ENCODE measurements at regions not wholly inside any gene's neighbourhood (a gene's known extent, or its start where the extent isn't known, plus 50 kb on each side); places are given as distances from the start of the nearest gene placed in this dataset.
"Not testable (repeated sequence)": the region's sequence is repeated elsewhere in the genome, so short reads cannot be mapped to it uniquely, and the experiment has no call there.

DNA sequence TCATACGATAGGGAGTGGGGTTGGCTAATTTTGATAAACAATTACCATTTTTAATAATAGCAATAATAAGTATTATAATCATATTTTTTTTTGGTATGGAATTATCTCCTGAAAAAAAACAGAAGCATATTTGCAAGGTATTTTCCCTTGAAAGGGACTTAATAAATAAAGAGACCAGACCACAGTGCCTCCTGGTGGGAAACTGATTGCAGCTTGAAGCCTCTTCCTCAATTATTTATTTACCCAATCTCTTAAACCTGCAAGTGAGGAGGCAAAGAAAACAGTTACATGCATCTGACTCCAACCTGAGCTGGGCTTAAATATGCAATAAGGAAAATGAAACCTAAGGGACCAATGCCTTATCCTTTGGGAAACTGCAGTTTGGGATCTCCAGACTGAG, 388.1 kb upstream of the ACO1 start:
- DNase-seq (ENCODE audit: low spot score) = no peak

GRCh38 chr9:32004431-32005076, 379.9 kb upstream of the ACO1 start:
- no peak for DNase-seq (ENCODE audit: low spot score)

DNA sequence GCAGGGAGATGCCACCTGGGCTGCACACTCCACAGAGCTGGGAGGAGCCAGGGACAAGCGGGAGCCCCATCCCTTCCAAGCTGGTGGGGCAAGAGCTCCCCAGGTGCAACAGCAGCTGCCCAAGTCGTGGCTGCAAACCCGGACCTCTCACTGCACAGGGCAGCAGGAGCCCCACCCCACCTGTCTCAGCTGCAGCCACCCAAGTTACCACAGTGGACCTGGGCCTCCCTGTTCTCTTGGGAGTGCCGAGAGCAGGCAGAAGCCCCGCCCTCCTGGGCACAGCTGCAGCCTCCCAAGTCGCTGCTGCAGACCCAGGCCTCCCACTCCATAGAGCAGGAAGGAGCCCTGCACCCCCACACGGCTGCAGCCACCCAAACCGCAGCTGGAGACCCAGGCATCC, 374.1 kb upstream of the ACO1 start:
- DNase-seq (ENCODE audit: low spot score) = no peak

- no peak for DNase-seq (ENCODE audit: low spot score)
Measured at GRCh38 chr9:32011049-32011448, 373.4 kb upstream of the ACO1 start.

- DNase-seq (ENCODE audit: low spot score) = no peak
Measured at GRCh38 chr9:32015795-32016194, 368.6 kb upstream of the ACO1 start.

- DNase-seq (ENCODE audit: low spot score) = no peak
Measured at GRCh38 chr9:32045513-32045912, 338.9 kb upstream of the ACO1 start.

- DNase-seq (ENCODE audit: low spot score) = no peak
Measured at GRCh38 chr9:32067261-32067660, 317.2 kb upstream of the ACO1 start.

GRCh38 chr9:32069169-32069813, 315.2 kb upstream of the ACO1 start:
- no peak for DNase-seq (ENCODE audit: low spot score)

GRCh38 chr9:32069969-32070368, 314.5 kb upstream of the ACO1 start:
- no peak for DNase-seq (ENCODE audit: low spot score)

GRCh38 chr9:32072570-32072969, 311.9 kb upstream of the ACO1 start:
- DNase-seq (ENCODE audit: low spot score) = no peak

DNA sequence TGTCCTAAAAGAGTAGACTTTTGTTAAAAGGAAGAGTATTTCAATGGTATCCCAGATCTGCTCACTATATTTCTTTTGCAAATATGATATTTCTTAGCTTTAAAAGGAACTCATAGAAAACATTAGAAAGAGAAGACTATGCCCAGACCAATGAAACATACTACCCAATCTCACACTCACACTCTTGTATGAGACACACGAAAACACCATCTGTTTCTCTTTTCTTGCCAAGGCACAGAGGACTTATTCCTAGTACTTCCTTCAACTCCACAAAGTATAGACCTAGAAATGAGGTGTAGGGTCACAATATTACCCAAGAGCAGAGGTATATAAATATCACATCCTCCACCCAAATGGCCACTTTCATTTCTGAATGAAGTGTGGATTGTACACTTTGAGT, 292.4 kb upstream of the ACO1 start:
- DNase-seq (ENCODE audit: low spot score) = no peak

DNA sequence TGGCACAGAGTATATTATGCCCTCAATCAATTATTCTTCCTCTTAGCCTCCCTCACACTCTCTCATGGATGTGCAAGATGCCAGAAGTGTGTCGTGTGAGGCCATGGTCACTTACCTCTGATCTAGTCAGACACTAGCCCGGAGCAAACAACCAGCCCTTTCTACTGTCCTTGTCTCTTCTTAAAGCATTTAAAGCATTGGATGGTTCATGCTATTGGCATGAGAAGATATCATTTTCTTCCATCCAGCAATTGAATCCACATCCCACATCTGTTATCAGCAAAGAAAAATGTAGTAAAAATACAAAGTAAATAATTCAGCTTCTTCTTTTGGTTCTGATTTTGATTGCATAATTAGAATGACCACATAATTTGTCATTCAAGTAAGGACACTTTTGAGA, 267.2 kb upstream of the ACO1 start:
- DNase-seq (ENCODE audit: low spot score) = no peak

DNA sequence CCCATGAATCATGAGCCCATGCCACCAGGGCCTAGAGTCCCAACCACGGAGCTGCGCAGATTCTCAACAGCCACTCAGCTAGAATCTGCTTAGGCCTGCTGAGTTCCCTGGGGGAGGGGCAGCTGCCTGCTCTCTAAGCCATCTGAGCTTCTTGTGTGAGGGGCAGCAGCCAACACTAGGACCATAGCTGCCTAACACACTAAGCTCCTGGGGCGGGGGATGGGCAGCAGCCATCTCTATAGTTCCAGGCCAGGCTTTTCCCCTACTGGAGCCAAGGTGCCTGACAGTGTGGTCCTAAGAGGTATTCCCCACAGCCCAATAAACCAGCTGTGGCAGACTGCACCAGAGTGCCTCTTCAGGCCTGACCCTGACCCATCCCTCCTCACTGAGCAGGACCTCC, 255.9 kb upstream of the ACO1 start:
- DNase-seq (ENCODE audit: low spot score) = peak; percentile 58

DNA sequence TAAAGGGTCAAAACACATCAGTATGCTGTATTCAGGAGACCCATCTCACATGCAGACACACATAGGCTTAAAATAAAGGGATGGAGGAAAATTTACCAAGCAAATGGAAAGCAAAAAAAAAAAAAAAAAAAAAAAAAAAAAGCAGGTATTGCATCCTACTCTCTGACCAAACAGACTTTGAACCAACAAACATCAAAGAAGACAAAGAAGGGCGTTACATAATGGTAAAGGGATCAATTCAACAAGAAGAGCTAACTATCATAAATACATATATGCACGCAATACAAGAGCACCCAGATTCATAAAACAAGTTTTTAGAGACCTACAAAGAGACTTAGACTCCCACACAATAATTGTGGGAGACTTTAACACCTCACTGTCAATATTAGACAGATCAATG, 253.7 kb upstream of the ACO1 start:
- DNase-seq (ENCODE audit: low spot score) = not testable (repeated sequence)

DNA sequence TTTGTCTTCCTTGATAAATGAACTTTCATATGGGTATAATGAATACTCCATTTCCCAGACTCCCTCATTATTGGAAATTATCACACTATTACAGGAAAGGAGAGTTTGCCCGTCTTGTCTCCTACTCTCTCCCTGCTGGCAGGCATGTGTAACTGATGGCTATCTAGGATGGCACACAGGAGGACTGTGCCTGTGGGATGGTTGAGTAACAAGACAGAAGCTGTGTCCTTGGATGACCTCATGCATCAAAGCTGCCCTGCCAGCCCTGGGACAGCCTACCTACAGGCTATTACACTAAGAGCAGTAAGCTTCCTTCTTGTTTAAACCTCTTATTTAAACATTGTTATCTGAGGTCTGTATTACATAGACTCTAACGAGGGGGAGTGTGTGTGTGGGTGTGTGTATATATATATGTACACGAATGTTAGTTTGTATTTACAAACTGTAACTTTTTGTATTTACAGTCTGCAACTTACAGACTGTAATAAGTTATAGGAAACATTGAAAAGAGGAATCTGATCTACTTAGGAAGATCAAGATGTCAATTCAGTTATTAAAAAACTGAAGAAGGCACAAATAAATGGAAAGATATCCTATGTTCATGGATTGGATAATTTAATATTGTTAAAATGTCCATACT, 247.6 kb upstream of the ACO1 start:
- DNase-seq (ENCODE audit: low spot score) = no peak

GRCh38 chr9:32142074-32142473, 242.4 kb upstream of the ACO1 start:
- no peak for DNase-seq (ENCODE audit: low spot score)

DNA sequence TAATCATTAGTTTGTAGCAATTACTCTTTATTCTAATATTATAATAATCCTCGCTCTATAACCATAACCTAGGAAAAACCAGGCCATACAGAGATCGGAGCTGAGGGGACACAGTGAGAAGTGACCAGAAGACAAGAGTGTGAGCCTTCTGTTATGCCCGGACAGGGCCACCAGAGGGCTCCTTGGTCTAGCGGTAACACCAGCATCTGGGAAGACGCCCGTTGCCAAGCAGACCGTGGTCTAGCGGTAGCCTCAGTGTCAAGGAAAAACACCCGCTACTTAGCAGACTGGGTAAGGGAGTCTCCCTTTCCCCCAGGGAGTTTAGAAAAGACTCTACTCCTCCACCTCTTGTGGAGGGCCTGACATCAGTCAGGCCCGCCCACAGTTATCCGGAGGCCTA, 235.9 kb upstream of the ACO1 start:
- DNase-seq (ENCODE audit: low spot score) = not testable (repeated sequence)

- no peak for DNase-seq (ENCODE audit: low spot score)
Measured at GRCh38 chr9:32161209-32161608, 223.2 kb upstream of the ACO1 start.

DNA sequence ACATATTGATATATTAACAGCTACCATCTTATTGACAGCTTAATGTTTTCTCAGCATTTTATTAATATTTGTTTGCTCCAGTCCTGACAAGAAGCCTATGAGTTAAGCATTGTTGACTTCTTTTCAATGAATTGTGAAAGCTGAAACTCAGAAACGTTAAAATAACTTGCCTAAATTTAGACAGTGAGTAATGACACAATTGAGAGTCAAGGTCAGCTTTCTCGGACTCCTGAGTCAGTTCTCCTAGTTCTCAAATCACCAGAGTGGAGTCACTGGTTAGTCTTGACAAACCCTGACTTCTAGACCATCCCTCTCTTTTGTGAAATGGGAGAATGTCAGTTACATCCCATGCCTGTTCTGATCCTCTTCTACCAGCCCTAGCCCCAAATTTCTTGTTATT, 222.7 kb upstream of the ACO1 start:
- no peak for DNase-seq (ENCODE audit: low spot score)

DNA sequence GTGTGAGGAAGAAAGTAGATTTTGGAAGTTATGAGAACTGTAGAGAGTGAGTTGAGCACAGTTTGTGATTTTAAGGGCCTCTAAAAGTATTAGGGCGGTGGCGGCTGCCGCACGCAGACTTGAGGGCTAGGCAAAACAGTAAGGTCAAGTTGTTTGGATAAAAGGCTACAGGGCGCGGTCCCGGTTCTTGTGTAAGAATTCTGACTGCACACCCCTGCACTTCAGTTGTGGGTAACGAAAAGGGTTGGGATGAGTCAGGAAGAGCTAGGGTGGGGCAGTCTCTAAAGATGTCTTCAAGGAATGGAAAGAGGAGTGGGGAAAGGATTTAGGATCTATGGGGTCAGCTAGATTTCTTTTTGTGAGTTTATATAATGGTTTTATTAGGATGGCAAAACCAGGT, 218.1 kb upstream of the ACO1 start:
- DNase-seq (ENCODE audit: low spot score) = not testable (repeated sequence)

GRCh38 chr9:32171339-32171738, 213.1 kb upstream of the ACO1 start:
- no peak for DNase-seq (ENCODE audit: low spot score)

DNA sequence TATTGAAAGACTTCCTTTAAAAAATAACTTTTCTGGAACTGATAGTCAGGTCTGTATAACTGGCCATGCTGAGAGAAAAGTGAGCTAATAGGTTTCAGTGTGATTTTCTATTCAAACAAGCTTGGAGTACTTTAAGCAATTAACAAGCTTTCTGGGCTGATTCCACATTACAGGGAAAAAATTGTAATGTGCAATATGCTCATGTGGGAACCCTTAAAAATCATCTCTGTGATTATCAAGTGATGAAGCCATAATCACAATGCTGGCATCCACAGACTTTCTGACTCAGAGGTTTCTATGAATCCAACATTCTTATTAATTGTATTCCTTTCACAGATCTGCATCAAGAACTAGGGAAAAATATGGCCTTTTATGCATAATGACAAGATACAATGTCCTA, 212.2 kb upstream of the ACO1 start:
- no peak for DNase-seq (ENCODE audit: low spot score)

DNA sequence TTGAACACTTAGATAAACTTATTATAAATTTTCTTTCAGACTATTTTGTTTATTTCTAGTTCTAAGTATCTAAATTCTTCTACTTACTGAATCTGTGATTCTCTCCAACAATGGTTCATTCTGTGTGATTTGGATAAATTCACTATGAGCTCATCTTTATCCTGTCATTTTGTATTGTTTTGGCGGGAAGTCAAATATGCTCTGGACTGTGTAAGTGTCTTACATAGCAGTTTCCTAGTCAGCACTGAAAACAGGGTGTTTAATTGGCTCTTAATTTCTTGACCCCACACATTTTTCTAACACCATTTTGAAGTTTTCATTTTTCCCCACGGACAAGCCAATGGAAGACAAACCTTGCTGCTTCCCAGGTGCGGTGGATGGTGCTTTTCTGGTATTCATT, 207.0 kb upstream of the ACO1 start:
- no peak for DNase-seq (ENCODE audit: low spot score)

DNA sequence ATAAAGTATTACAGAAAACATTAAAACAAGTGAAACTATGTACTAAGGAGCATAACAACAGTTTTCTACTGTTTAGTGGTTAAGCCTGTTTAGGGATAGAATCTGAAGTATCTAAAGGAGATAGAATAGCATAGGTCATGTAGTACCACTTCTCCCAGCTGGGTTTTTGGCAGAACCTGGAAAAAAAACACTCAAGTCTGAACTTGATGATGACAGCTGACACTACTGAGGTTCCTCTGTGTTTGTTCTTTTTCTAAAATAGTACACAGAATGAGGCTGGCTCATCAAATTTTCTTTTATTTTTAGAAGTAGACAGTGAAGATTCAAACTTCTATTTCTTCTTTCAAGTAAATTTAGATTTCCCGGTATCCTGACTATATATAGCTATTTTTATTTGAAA, 203.8 kb upstream of the ACO1 start:
- DNase-seq (ENCODE audit: low spot score) = no peak
